ENCODE measurements at regions not wholly inside any gene's neighbourhood (a gene's known extent, or its start where the extent isn't known, plus 50 kb on each side); places are given as distances from the start of the nearest gene placed in this dataset.

DNA sequence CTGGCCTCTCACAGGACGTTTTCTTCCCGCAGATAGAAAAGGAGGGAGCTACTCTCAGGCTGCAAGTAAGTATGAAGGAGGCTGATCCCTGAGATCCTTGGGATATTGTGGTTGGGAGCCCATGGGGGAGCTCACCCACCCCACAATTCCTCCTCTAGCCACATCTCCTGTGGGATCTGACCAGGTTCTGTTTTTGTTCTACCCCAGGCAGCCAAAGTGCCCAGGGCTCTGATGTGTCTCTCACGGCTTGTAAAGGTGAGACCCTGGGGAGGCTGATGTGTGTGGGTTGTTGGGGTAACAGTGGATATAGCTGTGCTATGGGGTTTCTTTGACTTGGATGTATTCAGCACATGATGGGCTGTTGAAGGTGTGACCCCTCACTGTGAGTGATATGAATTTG, 52.0 kb upstream of the POLR1H start:
- TF ChIP-seq, protein P1, sequence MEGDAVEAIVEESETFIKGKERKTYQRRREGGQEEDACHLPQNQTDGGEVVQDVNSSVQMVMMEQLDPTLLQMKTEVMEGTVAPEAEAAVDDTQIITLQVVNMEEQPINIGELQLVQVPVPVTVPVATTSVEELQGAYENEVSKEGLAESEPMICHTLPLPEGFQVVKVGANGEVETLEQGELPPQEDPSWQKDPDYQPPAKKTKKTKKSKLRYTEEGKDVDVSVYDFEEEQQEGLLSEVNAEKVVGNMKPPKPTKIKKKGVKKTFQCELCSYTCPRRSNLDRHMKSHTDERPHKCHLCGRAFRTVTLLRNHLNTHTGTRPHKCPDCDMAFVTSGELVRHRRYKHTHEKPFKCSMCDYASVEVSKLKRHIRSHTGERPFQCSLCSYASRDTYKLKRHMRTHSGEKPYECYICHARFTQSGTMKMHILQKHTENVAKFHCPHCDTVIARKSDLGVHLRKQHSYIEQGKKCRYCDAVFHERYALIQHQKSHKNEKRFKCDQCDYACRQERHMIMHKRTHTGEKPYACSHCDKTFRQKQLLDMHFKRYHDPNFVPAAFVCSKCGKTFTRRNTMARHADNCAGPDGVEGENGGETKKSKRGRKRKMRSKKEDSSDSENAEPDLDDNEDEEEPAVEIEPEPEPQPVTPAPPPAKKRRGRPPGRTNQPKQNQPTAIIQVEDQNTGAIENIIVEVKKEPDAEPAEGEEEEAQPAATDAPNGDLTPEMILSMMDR (conservative IDR thresholded peaks at IDR 0.05; ENCODE audit: low read depth, low read length): no peak
- DNase-seq (ENCODE audit: low read depth): no peak
- no peak overlapping the region for H3K4me3 ChIP-seq (ENCODE audit: low read depth, low read length)

Data from epithelial cell of proximal tubule (primary cell).